Fibroblast of peridontal ligament (primary cell): ENCODE measurements at regions not wholly inside any gene's neighbourhood (a gene's known extent, or its start where the extent isn't known, plus 50 kb on each side); places are given as distances from the start of the nearest gene placed in this dataset.
A peak's percentile ranks its signal among the peaks of the same experiment; 100 is the strongest.
"Not testable (repeated sequence)": the region's sequence is repeated elsewhere in the genome, so short reads cannot be mapped to it uniquely, and the experiment has no call there.

Experiments
- DNase-seq: peaks from one replicate; pipeline ENCODE4 v3.0.0-alpha.2; 2010; ENCODE audit errors: extremely low read depth

- peak; percentile 82 for DNase-seq
These were observed 50.4 kb upstream of the PRSS23 start for GRCh38 chr11:86749821-86750401.

GRCh38 chr11:86749376-86749775, 51.0 kb upstream of the PRSS23 start:
- no peak for DNase-seq

GRCh38 chr11:86748296-86748695, 52.0 kb upstream of the PRSS23 start:
- peak; percentile 80 for DNase-seq

GRCh38 chr11:86747801-86748200, 52.5 kb upstream of the PRSS23 start:
- no peak for DNase-seq

GRCh38 chr11:86746514-86746913, 53.8 kb upstream of the PRSS23 start:
- no peak for DNase-seq

GRCh38 chr11:86745571-86745970, 54.8 kb upstream of the PRSS23 start:
- no peak for DNase-seq

GRCh38 chr11:86743223-86744118, 56.9 kb upstream of the PRSS23 start:
- peak; percentile 93 for DNase-seq

- peak; percentile 62 for DNase-seq
These were observed 58.2 kb upstream of the PRSS23 start for GRCh38 chr11:86741839-86742805.

- peak; percentile 28 for DNase-seq
These were observed 58.9 kb upstream of the PRSS23 start for GRCh38 chr11:86741484-86741835.

- DNase-seq: peak; percentile 98
These were observed 59.5 kb upstream of the PRSS23 start for GRCh38 chr11:86740628-86741483.

- no peak for DNase-seq
These were observed 61.8 kb upstream of the PRSS23 start for GRCh38 chr11:86738568-86738967.

GRCh38 chr11:86737737-86738136, 62.6 kb upstream of the PRSS23 start:
- DNase-seq: peak; percentile 73

- DNase-seq: no peak
These were observed 63.1 kb upstream of the PRSS23 start for GRCh38 chr11:86737230-86737629.

- DNase-seq: no peak
These were observed 63.8 kb upstream of the PRSS23 start for GRCh38 chr11:86736291-86737143.

- peak; percentile 81 for DNase-seq
These were observed 63.3 kb upstream of the ME3 start for GRCh38 chr11:86735451-86736290.

- DNase-seq: not testable (repeated sequence)
These were observed 60.3 kb upstream of the ME3 start for GRCh38 chr11:86732739-86733138.

GRCh38 chr11:86732286-86732685, 59.9 kb upstream of the ME3 start:
- not testable (repeated sequence) for DNase-seq

GRCh38 chr11:86729576-86729975, 57.2 kb upstream of the ME3 start:
- not testable (repeated sequence) for DNase-seq

- DNase-seq: no peak
These were observed 56.1 kb upstream of the ME3 start for GRCh38 chr11:86728562-86728961.
